ENCODE measurements at regions not wholly inside any gene's neighbourhood (a gene's known extent, or its start where the extent isn't known, plus 50 kb on each side); places are given as distances from the start of the nearest gene placed in this dataset.
A peak's percentile ranks its signal among the peaks of the same experiment; 100 is the strongest.

DNA sequence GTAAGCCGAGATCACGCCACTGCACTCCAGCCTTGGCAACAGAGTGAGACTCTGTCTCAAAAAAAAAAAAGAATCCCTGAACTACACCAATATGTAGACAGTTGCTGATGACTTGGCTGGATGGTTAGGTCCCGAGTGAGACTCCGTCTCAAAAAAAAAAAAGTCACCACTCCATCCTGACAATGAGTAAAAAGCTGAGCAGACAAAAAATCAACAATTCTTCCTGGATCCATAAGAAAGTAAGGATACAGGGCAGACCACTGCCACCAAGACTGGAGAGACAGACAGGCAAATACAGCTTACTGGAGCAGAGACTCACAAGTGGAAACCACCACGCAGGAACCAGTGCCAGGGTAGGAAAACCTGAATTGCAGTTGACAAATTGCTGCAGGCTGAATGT is 67.1 kb upstream of the ERCC4 start:
- DNase-seq (ENCODE audit: extremely low read depth, low read depth, low spot score): no peak

DNA sequence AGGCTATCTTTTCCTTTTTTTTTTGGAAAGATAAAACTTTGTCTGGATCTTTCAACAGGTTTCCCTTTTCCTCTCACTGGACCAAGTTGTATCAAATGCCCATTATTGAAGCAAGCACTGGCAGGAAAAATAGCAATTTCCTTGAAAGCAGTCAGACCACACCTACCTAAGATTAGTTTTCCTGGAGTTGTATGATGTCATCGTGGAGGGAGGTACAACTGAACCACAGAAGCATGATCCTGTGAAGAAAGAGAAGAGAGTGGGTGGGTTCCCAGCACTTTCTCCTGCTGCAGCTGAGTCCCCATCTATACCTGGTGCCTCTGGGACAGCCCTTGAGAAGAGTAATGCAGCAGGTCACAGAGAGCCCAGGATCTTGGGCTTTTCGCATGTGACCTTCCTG is 63.6 kb upstream of the ERCC4 start:
- no peak for DNase-seq (ENCODE audit: extremely low read depth, low read depth, low spot score)

DNA sequence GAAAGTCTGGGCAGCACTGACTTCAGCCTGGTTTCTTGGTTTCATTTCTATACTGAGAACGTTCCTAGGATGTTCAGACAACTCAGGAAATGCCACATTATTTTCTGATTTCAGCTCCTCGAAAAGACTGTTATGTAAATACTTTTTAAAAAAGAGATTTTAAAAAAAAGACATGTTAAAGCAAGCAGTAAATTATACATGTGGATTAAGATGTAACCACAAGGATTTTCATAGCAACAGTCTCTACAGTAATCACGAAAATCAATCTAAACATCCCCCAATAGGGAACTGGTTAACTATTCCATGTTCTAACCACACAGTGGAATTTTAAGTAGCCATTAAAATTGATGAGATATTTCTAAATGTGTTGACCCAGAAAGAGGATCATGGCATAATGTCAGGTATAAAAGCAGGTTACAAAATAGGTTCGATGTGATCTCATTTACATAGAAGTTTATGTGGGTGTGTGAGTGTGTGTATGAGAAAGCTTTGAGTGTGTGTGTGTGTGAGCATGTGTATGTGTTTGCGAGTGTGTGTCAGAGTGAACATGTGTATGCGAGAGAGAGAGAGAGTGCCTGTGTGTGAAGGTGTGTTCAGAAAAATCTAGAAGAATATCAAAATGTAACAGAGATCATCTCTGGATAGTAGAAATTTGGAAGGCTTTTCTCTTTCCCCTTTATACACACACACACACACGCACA is 63.0 kb upstream of the ERCC4 start:
- no peak for DNase-seq (ENCODE audit: extremely low read depth, low read depth, low spot score)

DNA sequence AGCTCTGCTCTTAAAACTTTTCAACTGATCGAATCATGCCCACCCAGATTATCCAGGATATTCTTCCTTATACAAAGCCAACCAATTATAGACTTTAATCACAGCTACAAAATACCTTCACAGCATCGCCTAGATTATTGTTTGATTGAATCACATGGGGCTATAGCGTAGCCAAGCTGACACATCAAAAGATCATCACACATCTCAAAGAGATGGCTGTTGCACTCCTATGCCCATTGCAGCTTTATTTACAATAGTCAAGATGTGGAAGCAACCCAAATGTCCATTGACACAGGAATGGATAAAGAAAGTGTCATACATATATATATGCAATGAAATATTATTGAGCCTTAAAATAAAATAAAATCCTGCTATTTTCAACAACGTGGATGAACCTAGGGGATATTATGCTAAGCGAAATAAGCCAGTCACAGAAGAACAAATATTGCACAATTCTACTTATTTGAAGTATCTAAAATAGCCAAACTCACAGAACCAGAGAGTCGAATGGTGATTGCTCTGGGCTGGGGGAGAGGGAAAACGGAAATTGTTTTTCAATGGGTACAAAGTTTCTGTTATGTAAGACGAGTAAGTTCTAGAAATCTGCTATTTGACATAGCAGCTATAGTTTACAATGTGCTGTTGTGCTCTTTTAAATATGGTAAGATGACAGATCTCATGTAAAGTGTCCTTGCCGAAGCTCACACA is 60.9 kb upstream of the ERCC4 start:
- no peak for DNase-seq (ENCODE audit: extremely low read depth, low read depth, low spot score)

DNA sequence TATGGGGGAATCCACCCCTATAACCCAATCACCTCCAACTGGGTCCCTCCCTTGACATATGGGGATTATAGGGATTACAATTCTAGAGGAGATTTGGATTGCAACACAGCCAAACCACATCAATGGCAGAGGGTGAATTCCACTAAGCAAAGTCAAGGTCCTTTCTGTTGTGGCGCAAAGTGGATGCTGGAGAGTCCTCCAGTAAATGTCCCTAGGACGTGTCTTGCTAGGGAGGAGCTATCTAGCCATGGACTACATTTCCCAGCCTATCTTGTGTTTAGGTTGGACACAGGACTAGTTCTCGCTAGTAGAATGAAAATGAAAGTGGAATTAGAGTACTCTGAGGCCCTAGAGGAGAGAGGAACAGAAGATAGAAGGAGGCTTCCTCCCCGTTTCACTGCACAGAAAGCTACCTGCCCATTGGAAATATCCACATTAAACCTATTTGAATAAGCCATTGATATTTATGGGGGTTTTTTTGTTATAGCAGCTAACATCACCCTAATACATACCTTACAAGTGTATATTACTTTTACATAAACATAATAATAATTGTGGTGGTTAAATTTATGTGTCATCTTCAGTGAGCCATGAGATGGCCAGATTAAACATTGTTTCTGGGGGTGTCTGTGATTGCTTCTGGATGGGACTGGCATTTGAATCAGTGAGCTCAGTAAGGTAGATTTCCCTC is 56.7 kb upstream of the ERCC4 start:
- no peak for DNase-seq (ENCODE audit: extremely low read depth, low read depth, low spot score)

DNA sequence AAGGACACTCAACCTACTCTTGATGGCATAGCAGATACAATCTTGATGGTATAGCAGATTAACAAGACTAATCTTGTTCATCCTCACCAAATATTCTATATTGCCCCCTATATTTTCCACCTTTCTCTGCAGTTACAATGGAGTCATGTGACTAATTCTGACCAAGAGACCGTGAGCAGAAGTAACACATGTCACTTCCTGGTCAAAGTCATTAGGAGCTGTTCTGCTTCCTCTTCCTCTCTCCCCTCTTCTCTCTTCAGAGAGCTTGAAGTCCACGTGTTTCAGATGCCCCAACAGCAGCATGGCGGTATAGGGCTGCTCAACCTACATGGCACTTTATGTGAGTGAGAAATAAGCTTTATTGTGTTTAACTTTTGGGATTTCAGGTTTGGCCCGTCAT is 55.3 kb upstream of the ERCC4 start:
- no peak for DNase-seq (ENCODE audit: extremely low read depth, low read depth, low spot score)

DNA sequence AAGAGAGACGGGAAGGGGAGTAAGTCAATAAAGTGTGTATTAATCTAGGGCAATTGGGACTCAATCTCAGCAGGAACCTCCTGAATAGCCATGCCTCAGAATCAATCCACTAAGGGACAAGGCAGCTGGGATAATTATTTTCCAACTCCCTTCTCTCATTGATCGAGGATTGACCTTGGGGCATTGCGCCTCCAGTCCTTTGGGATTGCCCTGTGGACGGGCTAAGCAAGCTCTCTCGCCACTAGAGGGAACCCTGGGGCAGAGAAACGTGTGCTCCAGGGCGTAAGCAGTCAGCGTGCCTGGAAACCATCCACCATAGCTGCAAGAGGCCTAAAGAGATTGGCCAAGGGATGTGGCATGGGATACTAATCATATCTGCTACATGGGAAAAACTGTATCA is 53.9 kb upstream of the ERCC4 start:
- DNase-seq (ENCODE audit: extremely low read depth, low read depth, low spot score): peak; percentile 41
